GM12878 (cell line): ENCODE measurements at regions not wholly inside any gene's neighbourhood (a gene's known extent, or its start where the extent isn't known, plus 50 kb on each side); places are given as distances from the start of the nearest gene placed in this dataset.

Experiments
- ATAC-seq: fragments of 200-7000 bp; cut with Tn5 transposase; 3 replicates; pipeline ENCODE4 v1.9.1; 2020; ENCODE audit warnings: mild to moderate bottlenecking, moderate library complexity
- BruUV-seq: library from RNA; stranded (reverse); fragments of 400-500 nt; replicated peaks from 2 replicates; lab custom pipeline; 2021; lab: Mats Ljungman, UMichigan
- CTCF ChIA-PET: fragments of 300-600 bp; sonication (Branson Sonifier 250); formaldehyde crosslinking; extraction: SDS; loops from one replicate; lab custom pipeline; 2021; ENCODE audit warnings: inconsistent platforms; lab: Yijun Ruan, JAX
- POLR2A ChIA-PET: fragments of 350-600 bp; formaldehyde crosslinking; extraction: SDS; loops from one replicate; lab custom pipeline; 2021; ENCODE audit warnings: inconsistent platforms; lab: Charles Lee
- RAD21 ChIA-PET: fragments of 300-600 bp; sonication (Branson Sonifier 250); formaldehyde crosslinking; loops from one replicate; lab custom pipeline; 2023; ENCODE audit warnings: antibody characterized with exemption; ENCODE audit not compliant: unreplicated experiment; lab: Charles Lee
- SMC1A ChIA-PET: fragments of 300-600 bp; sonication (Branson Sonifier 250); formaldehyde crosslinking; loops from one replicate; lab custom pipeline; 2023; ENCODE audit not compliant: unreplicated experiment, uncharacterized antibody; lab: Charles Lee
- DNase-seq: peaks from one replicate; pipeline ENCODE4 v3.0.0-alpha.2; 2011; ENCODE audit warnings: low read depth, low spot score
- FAIRE-seq: peaks from 3 replicates; lab custom pipeline; 2011; peaks lifted over from hg19 to GRCh38; lab: Jason Lieb, UNC
- H2AFZ ChIP-seq: 2 replicates; pipeline ENCODE4 v1.6.0; 2011; ENCODE audit warnings: low read depth, low read length, control low read depth; ENCODE audit not compliant: control insufficient read depth
- H3K27ac ChIP-seq: 2 replicates; pipeline ENCODE4 v1.5.1; 2011; ENCODE audit warnings: control low read depth; ENCODE audit not compliant: control insufficient read depth, insufficient read depth
- H3K27me3 ChIP-seq, 2 experiments: replicated peaks in 1 of 2; 2 replicates each; pipeline versions ENCODE4 v1.6.0 to v1.6.1; 2011; ENCODE audit warnings: low read length in 1 of 2; ENCODE audit not compliant: control insufficient read depth in 2 of 2, insufficient read depth in 2 of 2
- H3K36me3 ChIP-seq, 2 experiments: 2 replicates each; pipeline ENCODE4 v1.5.1; 2011; ENCODE audit warnings: low read length in 1 of 2; ENCODE audit not compliant: control insufficient read depth in 2 of 2, insufficient read depth in 2 of 2
- H3K4me1 ChIP-seq: 2 replicates; pipeline ENCODE4 v1.6.1; 2011; ENCODE audit warnings: mild to moderate bottlenecking, low read length, moderate library complexity, mixed read lengths; ENCODE audit not compliant: control insufficient read depth, insufficient read depth
- H3K4me2 ChIP-seq: 2 replicates; pipeline ENCODE4 v1.6.0; 2011; ENCODE audit warnings: control low read depth; ENCODE audit not compliant: control insufficient read depth, insufficient read depth
- H3K4me3 ChIP-seq: fragments of 200-600 bp; sonication (generic); 2 replicates; pipeline ENCODE4 v1.5.1; 2016
- H3K79me2 ChIP-seq: 2 replicates; pipeline ENCODE4 v1.6.0; 2011; ENCODE audit warnings: low read length; ENCODE audit not compliant: control insufficient read depth, insufficient read depth
- H3K9ac ChIP-seq: 2 replicates; pipeline ENCODE4 v1.8.0; 2011; ENCODE audit warnings: low read length, control low read depth, mixed read lengths; ENCODE audit not compliant: control insufficient read depth, insufficient read depth
- H3K9me3 ChIP-seq: replicated peaks from 3 replicates; pipeline ENCODE4 v1.5.1; 2011; ENCODE audit warnings: mild to moderate bottlenecking, low read length; ENCODE audit not compliant: control insufficient read depth, insufficient read depth
- H4K20me1 ChIP-seq: 2 replicates; pipeline ENCODE4 v1.6.0; 2011; ENCODE audit not compliant: control insufficient read depth, insufficient read depth
- ATF7 ChIP-seq: fragments of 450-650 bp; IDR thresholded peaks from 2 replicates; pipeline ENCODE4 v1.6.1; 2016; ENCODE audit warnings: low read depth, mild to moderate bottlenecking
- CHD4 ChIP-seq: fragments of 200-600 bp; sonication (generic); IDR thresholded peaks from 2 replicates; pipeline ENCODE4 v1.6.1; 2016; ENCODE audit warnings: mild to moderate bottlenecking
- CTCF ChIP-seq, 3 experiments: IDR thresholded peaks in 2 of 3; conservative IDR thresholded peaks in 1 of 3; 2 replicates each; pipeline ENCODE4 v1.5.1; 2011; ENCODE audit warnings: low read depth in 3 of 3, low read length in 3 of 3, mild to moderate bottlenecking in 3 of 3, control low read depth in 2 of 3, moderate library complexity in 2 of 3, inconsistent platforms in 1 of 3, mixed read lengths in 1 of 3; ENCODE audit not compliant: control insufficient read depth in 2 of 3, insufficient read depth in 1 of 3; ENCODE audit errors: extremely low read depth in 1 of 3
- IKZF2 ChIP-seq, 2 experiments: fragments of 450-650 bp; IDR thresholded peaks; 2 replicates each; pipeline ENCODE4 v1.6.1; 2017; ENCODE audit warnings: mild to moderate bottlenecking in 2 of 2, moderate library complexity in 2 of 2
- IRF5 ChIP-seq: fragments of 450-650 bp; IDR thresholded peaks from 2 replicates; pipeline ENCODE4 v1.6.1; 2017; ENCODE audit warnings: borderline replicate concordance
- KDM1A ChIP-seq: fragments of 200-600 bp; sonication (generic); IDR thresholded peaks from 2 replicates; pipeline ENCODE4 v1.6.1; 2016; ENCODE audit warnings: borderline replicate concordance
- LARP7 ChIP-seq: fragments of 450-650 bp; IDR thresholded peaks from 2 replicates; pipeline ENCODE4 v1.6.1; 2017; ENCODE audit warnings: mild to moderate bottlenecking
- MAX ChIP-seq: IDR thresholded peaks from 2 replicates; pipeline ENCODE4 v1.6.1; 2012; ENCODE audit warnings: low read depth, low read length, improper control_type of control experiment
- MEF2A ChIP-seq: IDR thresholded peaks from 2 replicates; pipeline ENCODE4 v1.6.1; 2011; ENCODE audit warnings: low read depth, mild to moderate bottlenecking, low read length, moderate library complexity; ENCODE audit not compliant: insufficient read depth
- NFIC ChIP-seq: IDR thresholded peaks from 2 replicates; pipeline ENCODE4 v1.6.1; 2012; ENCODE audit warnings: low read depth, mild to moderate bottlenecking, inconsistent platforms, low read length, moderate library complexity
- NFYB ChIP-seq: IDR thresholded peaks from 2 replicates; pipeline ENCODE4 v1.6.1; 2011; ENCODE audit warnings: low read depth, mild to moderate bottlenecking, low read length, improper control_type of control experiment, moderate library complexity; ENCODE audit not compliant: insufficient read depth
- PML ChIP-seq: IDR thresholded peaks from 2 replicates; pipeline ENCODE4 v1.6.1; 2012; ENCODE audit warnings: low read length, inconsistent platforms
- SREBF1 ChIP-seq: IDR thresholded peaks from 2 replicates; pipeline ENCODE4 v1.6.1; 2012; ENCODE audit warnings: mild to moderate bottlenecking, low read length
- SRF ChIP-seq, 2 experiments: IDR thresholded peaks; 2 replicates each; pipeline ENCODE4 v1.6.1; 2011; ENCODE audit warnings: low read depth in 2 of 2, low read length in 2 of 2, mild to moderate bottlenecking in 1 of 2, moderate library complexity in 1 of 2
- TAF1 ChIP-seq: IDR thresholded peaks from 2 replicates; pipeline ENCODE4 v1.6.1; 2011; ENCODE audit warnings: mild to moderate bottlenecking, low read depth, low read length, borderline replicate concordance
- WGBS: methylation state at CpG from one replicate; pipeline ENCODE4 v1.1.6; 2016; ENCODE audit warnings: low lambda C conversion rate; ENCODE audit not compliant: insufficient replicate concordance, insufficient coverage; ENCODE audit errors: missing lambda C conversion rate; 5-methylcytosine and 5-hydroxymethylcytosine counted together
- in situ Hi-C: fragments of 300-500 bp; cut with MboI; formaldehyde crosslinking; loops from 9 replicates; pipeline ENCODE4 v1.14.3; 2018; ENCODE audit warnings: mixed read lengths
- intact Hi-C: fragments of 100-400 bp; cut with micrococcal nuclease; formaldehyde crosslinking; loops from one replicate; pipeline ENCODE4 v1.14.2; 2022; ENCODE audit not compliant: unreplicated experiment

GRCh38 chr1:170604065-170604464 lies 59.9 kb upstream of the PRRX1 start:
- BruUV-seq: no TSS peak
- ChIA-PET SMC1A (interaction anchor here (0.7 to 2.6 kb wide), 9 partner anchors 10 to 253 kb away, joined by 3 to 11 read pairs (median 4); no protein-coding TSS in a partner anchor), POLR2A (interaction anchor here (0.6 to 1.0 kb wide), 2 partner anchors 10 to 36 kb away, joined by 3 to 5 read pairs; no protein-coding TSS in a partner anchor), RAD21 (interaction anchor here (0.7 to 2.5 kb wide), 4 partner anchors 9 to 57 kb away, joined by 3 to 9 read pairs (median 5); no protein-coding TSS in a partner anchor), CTCF (interaction anchor here (0.8 to 1.2 kb wide), 3 partner anchors 10 to 311 kb away, joined by 3 to 5 read pairs (median 3); no protein-coding TSS in a partner anchor)
- Histone ChIP-seq H4K20me1 (no peaks in the 10 kb centered on the region), H2AFZ (no peak overlapping the region), H3K9ac (no peak overlapping the region), H3K9me3 (no peaks in the 10 kb centered on the region; the same call in 1 of the 3 replicates), H3K27ac (no peak overlapping the region), H3K79me2 (no peaks in the 10 kb centered on the region), H3K4me1 (no peaks in the 10 kb centered on the region), H3K36me3 (no peaks in the 10 kb centered on the region), H3K4me3 (no peak overlapping the region), H3K4me2 (no peak overlapping the region), H3K27me3 (no peaks in the 10 kb centered on the region)
- FAIRE-seq (no peak), ATAC-seq (no peak), DNase-seq (no peak)
- in situ Hi-C loops (no loop called here), intact Hi-C loops (no loop called here)
- 31% methylated on average over 5 of the region's 5 CpGs for WGBS
- TF ChIP-seq IKZF2 (IDR thresholded peaks at IDR 0.05): no peak
- no peak for TF ChIP-seq ATF7
- no peak for TF ChIP-seq CTCF (IDR thresholded peaks at IDR 0.05 in 2 of 3, conservative IDR thresholded peaks at IDR 0.05 in 1 of 3; ENCODE audit: control insufficient read depth in 2 of 3, extremely low read depth in 1 of 3, insufficient read depth in 1 of 3, low read depth in 3 of 3, low read length in 3 of 3)
- TF ChIP-seq PML: no peak
- no peak for TF ChIP-seq MEF2A
- TF ChIP-seq MAX: no peak
- no peak for TF ChIP-seq TAF1
- no peak for TF ChIP-seq NFYB
- no peak for TF ChIP-seq LARP7
- no peak for TF ChIP-seq CHD4
- TF ChIP-seq SRF (IDR thresholded peaks at IDR 0.05; ENCODE audit: low read depth in 2 of 2, low read length in 2 of 2): no peak
- TF ChIP-seq IRF5: no peak
- no peak for TF ChIP-seq NFIC
- no peak for TF ChIP-seq SREBF1
- no peak for TF ChIP-seq KDM1A
